GM19397 (cell line): ENCODE measurements at regions not wholly inside any gene's neighbourhood (a gene's known extent, or its start where the extent isn't known, plus 50 kb on each side); places are given as distances from the start of the nearest gene placed in this dataset.

ENCODE experiments used
- ATAC-seq: cut with Tn5 transposase; IDR thresholded peaks from one replicate; pipeline ENCODE4 v1.9.1; 2021; ENCODE audit warnings: mild to moderate bottlenecking, moderate library complexity; ENCODE audit not compliant: unreplicated experiment

- ATAC-seq = no peak
Measured at GRCh38 chr20:51220293-51220706, 197.4 kb upstream of the KCNG1 start.

- ATAC-seq = no peak
Measured at GRCh38 chr20:51219544-51219943, 196.6 kb upstream of the KCNG1 start.

GRCh38 chr20:51218603-51219002, 195.7 kb upstream of the KCNG1 start:
- ATAC-seq = no peak

- ATAC-seq = no peak
Measured at GRCh38 chr20:51217347-51218045, 194.6 kb upstream of the KCNG1 start.

- ATAC-seq = no peak
Measured at GRCh38 chr20:51216850-51217249, 193.9 kb upstream of the KCNG1 start.

GRCh38 chr20:51212816-51213215, 189.9 kb upstream of the KCNG1 start:
- no peak for ATAC-seq

- no peak for ATAC-seq
Measured at GRCh38 chr20:51211191-51211590, 188.3 kb upstream of the KCNG1 start.

GRCh38 chr20:51210084-51210483, 187.2 kb upstream of the KCNG1 start:
- no peak for ATAC-seq

- no peak for ATAC-seq
Measured at GRCh38 chr20:51208162-51208561, 185.3 kb upstream of the KCNG1 start.

GRCh38 chr20:51206032-51206662, 183.2 kb upstream of the KCNG1 start:
- no peak for ATAC-seq

- ATAC-seq = no peak
Measured at GRCh38 chr20:51204794-51205193, 181.9 kb upstream of the KCNG1 start.

GRCh38 chr20:51204051-51204715, 181.3 kb upstream of the KCNG1 start:
- ATAC-seq = no peak

- no peak for ATAC-seq
Measured at GRCh38 chr20:51202304-51202703, 179.4 kb upstream of the KCNG1 start.

GRCh38 chr20:51199920-51200319, 177.0 kb upstream of the KCNG1 start:
- ATAC-seq = no peak

- ATAC-seq = no peak
Measured at GRCh38 chr20:51198876-51199523, 176.1 kb upstream of the KCNG1 start.

- no peak for ATAC-seq
Measured at GRCh38 chr20:51198238-51198637, 175.3 kb upstream of the KCNG1 start.

GRCh38 chr20:51196991-51197651, 174.2 kb upstream of the KCNG1 start:
- no peak for ATAC-seq

- no peak for ATAC-seq
Measured at GRCh38 chr20:51195990-51196389, 173.1 kb upstream of the KCNG1 start.

GRCh38 chr20:51195419-51195901, 172.6 kb upstream of the KCNG1 start:
- ATAC-seq = no peak

GRCh38 chr20:51193066-51193772, 170.3 kb upstream of the KCNG1 start:
- no peak for ATAC-seq
